Transverse colon (tissue), 4 donors: ENCODE measurements at regions not wholly inside any gene's neighbourhood (a gene's known extent, or its start where the extent isn't known, plus 50 kb on each side); places are given as distances from the start of the nearest gene placed in this dataset.

Source experiments
- DNase-seq: peaks from one replicate; pipeline ENCODE4 v3.0.0-alpha.2; 2019
- H3K27ac ChIP-seq, 4 donors: fragments of 200-600 bp; sonication (generic); 2 replicates each; pipeline ENCODE4 v1.5.1; 2016 to 2018; ENCODE audit warnings: inconsistent platforms in 4 of 4
- H3K27me3 ChIP-seq: fragments of 200-600 bp; sonication (generic); 2 replicates; pipeline ENCODE4 v1.5.1; 2017; ENCODE audit warnings: inconsistent platforms
- H3K36me3 ChIP-seq, 4 donors: fragments of 200-600 bp; sonication (generic); 2 replicates each; pipeline ENCODE4 v1.5.1; 2017 to 2019; ENCODE audit warnings: inconsistent platforms in 4 of 4
- H3K4me1 ChIP-seq, 4 donors: fragments of 200-600 bp; sonication (generic); 2 replicates each; pipeline ENCODE4 v1.5.1; 2017 to 2020; ENCODE audit warnings: inconsistent platforms in 4 of 4
- H3K4me3 ChIP-seq, 4 donors: fragments of 200-600 bp; sonication (generic); 1 replicate in 1 of 4; 2 replicates in 3 of 4; pipeline versions ENCODE4 v1.5.1 to v1.6.1; 2017 to 2019; ENCODE audit warnings: inconsistent platforms in 4 of 4
- H3K9me3 ChIP-seq, 2 donors: fragments of 200-600 bp; sonication (generic); 2 replicates each; pipeline ENCODE4 v1.5.1; 2017 to 2019; ENCODE audit warnings: inconsistent platforms in 2 of 2
- EP300 ChIP-seq: sonication (generic); formaldehyde crosslinking; IDR thresholded peaks from one replicate; pipeline ENCODE4 v1.6.1; 2017; ENCODE audit warnings: antibody characterized with exemption, low read depth
- POLR2A ChIP-seq: fragments of 450-650 bp; IDR thresholded peaks from one replicate; pipeline ENCODE4 v1.6.1; 2016; ENCODE audit warnings: antibody characterized with exemption, mild to moderate bottlenecking, moderate library complexity
- POLR2AphosphoS5 ChIP-seq, 3 donors: sonication (generic); formaldehyde crosslinking; IDR thresholded peaks; one replicate each; pipeline ENCODE4 v1.6.1; 2016; ENCODE audit warnings: antibody characterized with exemption in 3 of 3
- WGBS, 2 donors: methylation state at CpG; one replicate each; pipeline ENCODE4 v1.1.5; 2018; ENCODE audit warnings: low coverage in 1 of 2; 5-methylcytosine and 5-hydroxymethylcytosine counted together
- in situ Hi-C, 4 donors: fragments of 200-750 bp; cut with MboI; loops; one replicate each; pipeline versions ENCODE4 v1.15.0 to v1.15.1; 2017; ENCODE audit warnings: low sequenced_read_pairs in 3 of 4, low pct_ligation_motif_present in 1 of 4, low pct_unique_long_range_greater_than_20kb in 1 of 4
- intact Hi-C: fragments of 100-400 bp; cut with DNase I; formaldehyde crosslinking; loops from one replicate; pipeline ENCODE4 v1.15.1; 2023; ENCODE audit warnings: low total_unique reads
- TF ChIP-seq, protein P1 (sequence below), 5 experiments: fragments of 200-600 bp in 3 of 5; fragments of 450-650 bp in 2 of 5; sonication (generic) in 3 of 5; IDR thresholded peaks; 1 replicate in 2 of 5; 2 replicates in 3 of 5; pipeline ENCODE4 v1.5.1; 2016 to 2017; ENCODE audit warnings: antibody characterized with exemption in 5 of 5, inconsistent platforms in 3 of 5, mild to moderate bottlenecking in 2 of 5, moderate library complexity in 1 of 5

DNA sequence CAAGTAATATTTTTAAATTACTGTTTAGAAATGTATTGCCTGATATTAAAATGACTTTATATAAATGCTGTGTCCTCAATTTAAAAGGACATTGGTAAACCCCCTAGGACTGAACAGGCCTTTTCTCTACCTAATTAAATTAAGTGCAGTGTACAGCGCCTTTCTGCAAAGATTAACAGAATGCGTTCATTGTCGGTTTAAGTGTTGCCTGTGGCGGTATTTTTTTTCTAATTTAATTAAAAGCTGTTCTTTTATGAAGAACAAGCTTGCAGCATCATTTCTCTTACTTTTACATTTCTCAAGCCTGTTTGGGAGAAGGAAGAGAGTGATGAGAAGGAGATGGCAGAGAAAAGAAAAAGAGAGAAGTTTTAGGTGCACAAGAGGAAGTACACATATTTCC lies 344.9 kb downstream of the CPS1 start:
- no peak for TF ChIP-seq POLR2AphosphoS5 (IDR thresholded peaks at IDR 0.05)
- TF ChIP-seq, protein P1, sequence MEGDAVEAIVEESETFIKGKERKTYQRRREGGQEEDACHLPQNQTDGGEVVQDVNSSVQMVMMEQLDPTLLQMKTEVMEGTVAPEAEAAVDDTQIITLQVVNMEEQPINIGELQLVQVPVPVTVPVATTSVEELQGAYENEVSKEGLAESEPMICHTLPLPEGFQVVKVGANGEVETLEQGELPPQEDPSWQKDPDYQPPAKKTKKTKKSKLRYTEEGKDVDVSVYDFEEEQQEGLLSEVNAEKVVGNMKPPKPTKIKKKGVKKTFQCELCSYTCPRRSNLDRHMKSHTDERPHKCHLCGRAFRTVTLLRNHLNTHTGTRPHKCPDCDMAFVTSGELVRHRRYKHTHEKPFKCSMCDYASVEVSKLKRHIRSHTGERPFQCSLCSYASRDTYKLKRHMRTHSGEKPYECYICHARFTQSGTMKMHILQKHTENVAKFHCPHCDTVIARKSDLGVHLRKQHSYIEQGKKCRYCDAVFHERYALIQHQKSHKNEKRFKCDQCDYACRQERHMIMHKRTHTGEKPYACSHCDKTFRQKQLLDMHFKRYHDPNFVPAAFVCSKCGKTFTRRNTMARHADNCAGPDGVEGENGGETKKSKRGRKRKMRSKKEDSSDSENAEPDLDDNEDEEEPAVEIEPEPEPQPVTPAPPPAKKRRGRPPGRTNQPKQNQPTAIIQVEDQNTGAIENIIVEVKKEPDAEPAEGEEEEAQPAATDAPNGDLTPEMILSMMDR (IDR thresholded peaks at IDR 0.05): no peak
- TF ChIP-seq POLR2A: no peak
- no peak for TF ChIP-seq EP300
- no peak overlapping the region for H3K4me3 ChIP-seq
- whole genome bisulfite sequencing, 2 donors: 77 to 95% methylated on average over 4 of the region's 4 CpGs
- DNase-seq: no peak
- no peaks in the 10 kb centered on the region for H3K4me1 ChIP-seq
- no peaks in the 10 kb centered on the region for H3K27me3 ChIP-seq
- no peaks in the 10 kb centered on the region for H3K9me3 ChIP-seq
- no peak overlapping the region for H3K27ac ChIP-seq
- intact Hi-C loops (no loop called here), in situ Hi-C loops (no loop called here)
- H3K36me3 ChIP-seq: no peaks in the 10 kb centered on the region

DNA sequence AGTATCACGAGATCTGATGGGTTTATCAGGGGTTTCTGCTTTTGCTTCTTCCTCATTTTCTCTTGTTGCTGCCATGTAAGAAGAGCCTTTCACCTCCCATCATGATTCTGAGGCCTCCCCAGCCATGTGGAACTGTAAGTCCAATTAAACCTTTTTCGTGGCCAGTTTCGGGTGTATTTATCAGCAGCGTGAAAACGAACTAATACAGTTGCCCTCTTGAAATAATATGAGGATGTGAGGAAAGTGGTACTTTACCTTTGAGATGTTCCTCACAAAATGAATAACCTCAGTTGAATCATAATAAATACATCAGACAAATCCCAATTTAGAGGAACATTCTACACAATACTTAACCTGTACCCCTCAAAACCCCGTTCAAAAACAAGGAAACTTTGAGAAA lies 356.4 kb downstream of the CPS1 start:
- no peaks in the 10 kb centered on the region for H3K27me3 ChIP-seq
- WGBS, 2 donors: 57 to 73% methylated on average over 1 to 6 of the region's 6 CpGs
- H3K36me3 ChIP-seq: no peaks in the 10 kb centered on the region
- no peaks in the 10 kb centered on the region for H3K9me3 ChIP-seq
- DNase-seq: no peak
- intact Hi-C loops (no loop called here), in situ Hi-C loops (no loop called here)
- TF ChIP-seq POLR2AphosphoS5 (IDR thresholded peaks at IDR 0.05) (no peak), EP300 (no peak), POLR2A (no peak)
- TF ChIP-seq, protein P1 (IDR thresholded peaks at IDR 0.05): no peak
- H3K4me3 ChIP-seq: no peak overlapping the region
- no peak overlapping the region for H3K27ac ChIP-seq
- H3K4me1 ChIP-seq: no peaks in the 10 kb centered on the region

DNA sequence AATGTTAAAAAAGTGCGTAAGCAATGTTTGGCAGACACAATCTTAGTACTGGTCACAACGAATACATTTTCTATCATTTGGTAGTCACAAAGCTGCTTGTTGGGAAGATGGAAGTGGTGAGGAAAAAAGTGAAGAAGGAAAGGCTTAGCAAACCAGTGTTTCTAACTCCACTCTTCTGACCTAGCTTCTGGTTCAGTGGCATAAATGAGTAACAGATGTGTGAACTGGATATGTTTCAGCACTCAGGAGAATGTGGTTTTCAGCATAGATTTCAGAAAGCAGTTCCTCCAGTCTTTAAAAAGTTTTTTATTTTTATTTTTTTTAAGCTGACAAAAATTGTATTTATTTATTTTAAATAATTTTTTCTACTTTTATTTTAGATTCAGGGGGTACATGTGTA lies 357.1 kb downstream of the CPS1 start:
- in situ Hi-C loops: no loop called here

DNA sequence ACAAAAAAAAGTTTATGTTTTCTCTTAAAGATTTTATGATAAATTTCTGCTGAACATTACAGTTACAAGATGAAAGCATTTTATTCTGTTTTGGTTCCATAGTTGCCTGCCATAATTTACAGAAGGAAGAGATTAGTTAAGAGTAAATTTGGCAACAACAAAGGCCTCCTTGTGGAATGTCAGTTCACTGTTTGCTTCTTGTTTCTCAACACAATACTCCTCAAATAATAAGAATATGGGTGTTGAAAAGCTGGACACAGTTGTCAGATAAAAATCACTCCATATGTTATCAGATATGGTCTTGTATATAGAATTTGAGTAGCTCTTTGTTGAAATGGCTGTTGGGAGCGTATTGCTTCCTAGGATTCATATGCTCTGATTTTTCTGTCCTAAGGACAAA lies 359.5 kb downstream of the CPS1 start:
- in situ Hi-C loops (no loop called here), intact Hi-C loops (no loop called here)
- no peaks in the 10 kb centered on the region for H3K27me3 ChIP-seq
- H3K9me3 ChIP-seq: no peaks in the 10 kb centered on the region
- H3K27ac ChIP-seq: no peak overlapping the region
- H3K4me1 ChIP-seq: no peaks in the 10 kb centered on the region
- H3K36me3 ChIP-seq: no peaks in the 10 kb centered on the region
- WGBS, 2 donors: 73 to 82% methylated on average over 1 of the region's 1 CpG
- H3K4me3 ChIP-seq: no peak overlapping the region
- DNase-seq: no peak
- TF ChIP-seq EP300 (no peak), POLR2AphosphoS5 (IDR thresholded peaks at IDR 0.05) (no peak), POLR2A (no peak)
- TF ChIP-seq, protein P1 (IDR thresholded peaks at IDR 0.05): no peak

More for the DNA sequence above, 357.1 kb downstream of the CPS1 start:
- Histone ChIP-seq H3K9me3 (no peaks in the 10 kb centered on the region), H3K27ac (no peak overlapping the region), H3K4me3 (no peak overlapping the region), H3K27me3 (no peaks in the 10 kb centered on the region), H3K4me1 (no peaks in the 10 kb centered on the region), H3K36me3 (no peaks in the 10 kb centered on the region)
- 43 to 58% methylated on average over 2 of the region's 2 CpGs for whole genome bisulfite sequencing, 2 donors
- intact Hi-C loops: no loop called here
- TF ChIP-seq POLR2A: no peak
- TF ChIP-seq, protein P1 (IDR thresholded peaks at IDR 0.05): no peak
- TF ChIP-seq POLR2AphosphoS5 (IDR thresholded peaks at IDR 0.05): no peak
- no peak for TF ChIP-seq EP300
- DNase-seq: no peak
